ENCODE measurements at regions not wholly inside any gene's neighbourhood (a gene's known extent, or its start where the extent isn't known, plus 50 kb on each side); places are given as distances from the start of the nearest gene placed in this dataset.
A peak's percentile ranks its signal among the peaks of the same experiment; 100 is the strongest.
"Not testable (repeated sequence)": the region's sequence is repeated elsewhere in the genome, so short reads cannot be mapped to it uniquely, and the experiment has no call there.

- no peak for DNase-seq (ENCODE audit: low spot score)
Observed at GRCh38 chr1:182259968-182260367, 131.6 kb downstream of the GLUL start.

GRCh38 chr1:182259229-182259872, 132.2 kb downstream of the GLUL start:
- no peak for DNase-seq (ENCODE audit: low spot score)

DNA sequence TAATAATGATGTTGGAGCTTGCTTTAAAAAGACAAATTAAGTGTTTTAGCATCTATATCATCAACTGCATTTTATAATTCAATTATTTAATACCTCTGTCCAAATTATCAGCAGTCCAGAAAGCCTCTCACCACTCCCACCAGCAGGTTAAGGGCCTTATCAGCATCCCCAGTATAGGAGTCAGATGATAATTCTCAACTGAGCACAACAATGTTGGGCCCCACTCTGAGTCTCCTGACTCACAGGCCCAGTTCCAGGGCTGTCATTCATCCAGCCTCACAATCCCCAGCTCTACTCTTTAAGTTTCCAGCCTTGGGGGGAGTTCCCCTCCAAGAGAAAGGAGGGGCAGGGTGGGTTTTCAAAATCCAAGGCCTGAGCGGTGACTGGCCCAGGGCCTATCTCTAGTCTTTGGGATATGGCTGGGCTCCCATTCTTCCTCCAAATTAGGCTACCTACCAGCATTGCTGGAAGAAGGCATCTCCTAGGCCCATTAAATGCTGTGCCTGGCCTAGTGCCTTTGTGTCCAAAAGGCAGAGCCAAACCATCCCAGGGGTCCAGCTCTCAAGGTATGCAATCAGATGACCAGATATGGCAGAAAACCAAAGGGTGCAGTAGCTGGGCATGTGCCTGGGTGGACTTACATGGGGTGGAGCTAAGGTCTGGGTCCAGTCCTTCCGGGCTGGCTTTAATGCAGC, 134.1 kb downstream of the GLUL start:
- DNase-seq (ENCODE audit: low spot score): no peak

DNA sequence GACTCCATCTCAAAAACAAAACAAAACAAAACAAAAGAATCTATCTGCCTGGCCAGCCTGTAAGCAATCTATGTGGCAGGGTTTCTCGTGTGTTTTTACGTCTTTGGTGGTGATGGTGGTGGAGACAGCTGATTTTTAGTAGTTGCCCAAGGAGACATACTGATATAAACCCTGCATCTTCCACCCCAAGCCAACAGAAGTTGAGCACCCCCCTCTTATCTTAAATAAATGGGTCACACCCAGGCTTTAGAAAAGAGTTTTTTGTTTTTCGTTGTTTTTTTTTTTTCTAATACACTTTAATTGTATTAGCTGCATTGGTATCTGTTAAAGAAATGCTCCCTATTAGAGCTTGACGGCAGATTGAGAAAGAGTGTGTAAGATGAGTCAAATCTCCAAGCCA, 134.7 kb downstream of the GLUL start:
- no peak for DNase-seq (ENCODE audit: low spot score)

- no peak for DNase-seq (ENCODE audit: low spot score)
Observed at GRCh38 chr1:182255494-182255893, 136.1 kb downstream of the GLUL start.

GRCh38 chr1:182253319-182253860, 138.2 kb downstream of the GLUL start:
- DNase-seq (ENCODE audit: low spot score): no peak

GRCh38 chr1:182251561-182251960, 140.0 kb downstream of the GLUL start:
- DNase-seq (ENCODE audit: low spot score): no peak

GRCh38 chr1:182249201-182249676, 142.4 kb downstream of the GLUL start:
- no peak for DNase-seq (ENCODE audit: low spot score)

DNA sequence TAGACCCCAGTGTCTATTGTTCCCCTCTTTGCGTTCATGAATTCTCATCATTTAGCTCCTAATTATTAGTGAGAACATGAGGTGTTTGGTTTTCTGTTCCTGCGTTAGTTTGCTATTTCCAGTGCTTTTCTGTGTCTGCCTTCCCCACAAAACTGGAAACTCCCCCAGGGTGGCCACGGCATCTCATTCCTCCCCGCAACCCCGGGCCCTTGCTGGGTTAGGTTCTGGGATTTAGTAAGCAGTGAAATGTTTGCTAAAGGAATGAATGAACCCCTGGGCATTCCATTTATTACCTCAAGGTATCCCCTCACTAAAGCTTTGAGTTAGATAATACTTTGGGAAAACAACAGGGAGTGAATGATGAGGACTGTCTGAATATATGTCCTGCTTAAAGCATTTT, 142.9 kb downstream of the GLUL start:
- DNase-seq (ENCODE audit: low spot score): no peak

GRCh38 chr1:182247813-182248212, 143.8 kb downstream of the GLUL start:
- DNase-seq (ENCODE audit: low spot score): not testable (repeated sequence)

GRCh38 chr1:182246783-182247182, 144.8 kb downstream of the GLUL start:
- no peak for DNase-seq (ENCODE audit: low spot score)

- no peak for DNase-seq (ENCODE audit: low spot score)
Observed at GRCh38 chr1:182245040-182245439, 146.6 kb downstream of the GLUL start.

DNA sequence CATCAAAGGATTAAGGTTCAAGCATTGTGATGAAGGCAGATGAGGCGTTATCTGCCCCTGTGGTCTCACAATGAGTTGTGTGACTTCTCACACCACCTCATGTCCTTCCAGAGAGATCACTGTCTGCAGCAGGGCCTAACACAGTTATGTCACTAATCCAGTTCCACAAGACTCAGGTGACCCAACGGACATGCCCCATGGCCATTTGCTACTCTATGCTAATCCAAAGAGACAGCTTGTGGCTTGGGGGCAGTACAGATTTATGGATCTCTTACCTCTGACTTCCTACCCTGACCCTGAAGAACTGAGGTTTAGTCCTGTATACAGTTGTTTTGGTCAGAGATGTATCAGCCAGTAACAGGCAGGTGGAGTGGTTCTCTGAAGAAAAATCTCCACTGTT, 147.1 kb downstream of the GLUL start:
- DNase-seq (ENCODE audit: low spot score): no peak

DNA sequence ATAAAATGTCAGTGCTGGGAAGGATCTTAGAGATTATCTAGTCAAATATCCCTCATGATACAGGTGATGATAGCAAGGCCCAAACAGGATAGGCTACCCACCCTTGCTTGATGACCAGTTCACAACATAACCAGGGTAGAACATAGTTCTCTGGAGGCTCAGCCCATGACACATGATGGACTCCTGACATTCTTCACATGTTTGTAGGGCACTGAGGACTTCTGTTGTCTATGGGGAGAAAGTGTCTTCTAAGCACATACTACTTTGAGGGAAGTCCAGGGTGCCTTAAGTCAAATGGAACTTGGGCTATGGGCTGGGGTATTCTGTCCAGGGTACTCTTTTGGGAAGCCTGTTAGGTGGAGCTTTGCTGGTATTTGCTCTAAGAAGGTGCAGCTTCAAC, 148.9 kb downstream of the GLUL start:
- DNase-seq (ENCODE audit: low spot score): no peak

DNA sequence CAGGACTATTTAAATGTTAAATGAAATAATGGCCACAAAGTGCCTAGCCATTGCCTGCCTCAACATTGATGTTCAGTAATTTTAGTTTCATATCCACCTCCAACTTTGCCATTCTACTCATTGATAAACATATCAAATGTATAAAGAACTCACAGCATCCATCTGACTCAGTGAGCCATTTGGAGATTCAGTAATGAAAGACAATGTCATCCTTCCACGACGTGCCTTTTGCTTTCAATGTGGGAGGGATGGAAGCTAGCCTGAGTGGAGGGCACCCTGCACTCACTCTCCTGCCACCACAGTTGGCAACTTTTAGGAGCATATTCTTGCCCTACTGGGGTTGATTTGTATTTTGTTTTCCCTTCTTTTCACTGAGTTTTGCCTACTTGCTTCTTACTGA, 151.5 kb downstream of the GLUL start:
- no peak for DNase-seq (ENCODE audit: low spot score)

- DNase-seq (ENCODE audit: low spot score): no peak
Observed at GRCh38 chr1:182238421-182238820, 153.2 kb downstream of the GLUL start.

DNA sequence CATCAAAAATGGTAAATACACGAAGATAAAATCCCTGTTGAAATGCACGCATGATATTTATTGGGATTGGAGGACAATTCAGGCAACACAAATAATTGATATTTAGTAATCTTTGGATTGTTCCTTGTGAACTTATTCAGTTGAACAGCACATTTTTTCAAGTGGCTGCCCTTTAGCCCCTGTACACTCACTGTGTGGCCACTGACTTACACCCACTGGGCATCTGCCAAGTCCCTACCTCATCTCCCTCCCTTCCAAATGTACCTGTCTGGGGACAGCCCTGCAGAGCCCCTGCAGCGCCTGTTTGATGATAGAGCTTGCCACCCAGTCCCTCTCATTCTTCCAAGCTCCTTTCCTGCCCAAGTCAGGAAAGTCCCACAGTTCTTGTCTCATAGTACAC, 154.3 kb downstream of the GLUL start:
- no peak for DNase-seq (ENCODE audit: low spot score)

DNA sequence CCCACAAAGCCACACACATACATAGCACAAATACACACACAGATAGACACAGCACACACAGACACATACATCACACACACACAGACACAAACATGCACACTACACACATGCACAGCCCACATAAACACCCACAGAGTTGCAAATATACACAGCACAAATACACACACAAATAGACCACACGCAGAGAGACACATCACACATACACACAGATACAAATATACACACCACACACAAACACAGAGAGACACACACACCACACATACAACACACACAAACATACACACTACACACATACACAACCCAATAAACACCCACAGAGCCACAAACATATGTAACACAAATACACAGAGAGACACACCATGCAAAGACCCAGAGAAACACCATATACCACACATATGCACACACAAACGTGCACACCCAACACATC, 154.9 kb downstream of the GLUL start:
- no peak for DNase-seq (ENCODE audit: low spot score)

- DNase-seq (ENCODE audit: low spot score): peak; percentile 8
Observed at GRCh38 chr1:182235952-182236650, 155.5 kb downstream of the GLUL start.

GRCh38 chr1:182235604-182235951, 156.0 kb downstream of the GLUL start:
- no peak for DNase-seq (ENCODE audit: low spot score)

- DNase-seq (ENCODE audit: low spot score): no peak
Observed at GRCh38 chr1:182229921-182230491, 161.6 kb downstream of the GLUL start.

GRCh38 chr1:182229451-182229850, 162.1 kb downstream of the GLUL start:
- no peak for DNase-seq (ENCODE audit: low spot score)

Data from hepatic stellate cell (primary cell).